PC-9 (cell line): ENCODE measurements at regions not wholly inside any gene's neighbourhood (a gene's known extent, or its start where the extent isn't known, plus 50 kb on each side); places are given as distances from the start of the nearest gene placed in this dataset.

Source experiments
- BruUV-seq: library from RNA; stranded (reverse); fragments of 400-500 nt; replicated peaks from 2 replicates; lab custom pipeline; 2021; lab: Mats Ljungman, UMichigan
- CTCF ChIA-PET: fragments of 300-600 bp; sonication (Branson Sonifier 250); formaldehyde crosslinking; loops from one replicate; lab custom pipeline; 2022; ENCODE audit warnings: antibody characterized with exemption; lab: Charles Lee
- POLR2A ChIA-PET: fragments of 300-600 bp; sonication (Branson Sonifier 250); formaldehyde crosslinking; loops from one replicate; lab custom pipeline; 2022; ENCODE audit warnings: antibody characterized with exemption; ENCODE audit not compliant: unreplicated experiment; lab: Charles Lee
- DNase-seq, 2 experiments: peaks; one replicate each; pipeline versions ENCODE4 v3.0.0 to v3.0.0-alpha.2; 2015 to 2022; ENCODE audit warnings: mixed read lengths in 1 of 2
- H2AFZ ChIP-seq: fragments of 200-600 bp; sonication (generic); 2 replicates; pipeline ENCODE4 v1.8.1; 2017; ENCODE audit warnings: antibody characterized with exemption
- H3F3A ChIP-seq: fragments of 200-600 bp; sonication (generic); 2 replicates; pipeline ENCODE4 v1.8.1; 2017; ENCODE audit warnings: antibody characterized with exemption, mild to moderate bottlenecking, low read depth; ENCODE audit not compliant: insufficient read depth
- H3K27ac ChIP-seq: fragments of 200-600 bp; sonication (generic); 2 replicates; pipeline ENCODE4 v1.6.1; 2016; ENCODE audit warnings: mixed run types
- H3K27me3 ChIP-seq: fragments of 200-600 bp; sonication (generic); 2 replicates; pipeline ENCODE4 v1.6.1; 2016; ENCODE audit warnings: low read depth, mixed run types; ENCODE audit not compliant: insufficient read depth
- H3K36me3 ChIP-seq: fragments of 200-600 bp; sonication (generic); 2 replicates; pipeline ENCODE4 v1.6.1; 2016; ENCODE audit warnings: low read depth, mixed run types
- H3K4me1 ChIP-seq: fragments of 200-600 bp; sonication (generic); replicated peaks from 2 replicates; pipeline ENCODE4 v1.6.1; 2016; ENCODE audit warnings: mixed run types; ENCODE audit not compliant: insufficient read depth
- H3K4me2 ChIP-seq: fragments of 200-600 bp; sonication (generic); 2 replicates; pipeline ENCODE4 v1.6.1; 2017; ENCODE audit warnings: mixed run types
- H3K4me3 ChIP-seq: fragments of 200-600 bp; sonication (generic); 2 replicates; pipeline ENCODE4 v1.6.1; 2016; ENCODE audit warnings: mixed run types
- H3K79me2 ChIP-seq: fragments of 200-600 bp; sonication (generic); 2 replicates; pipeline ENCODE4 v1.6.1; 2017; ENCODE audit warnings: low read depth, mixed run types
- H3K9me2 ChIP-seq: fragments of 200-600 bp; sonication (generic); 2 replicates; pipeline ENCODE4 v1.8.1; 2017; ENCODE audit warnings: mild to moderate bottlenecking; ENCODE audit not compliant: insufficient read depth
- H3K9me3 ChIP-seq: fragments of 200-600 bp; sonication (generic); 2 replicates; pipeline ENCODE4 v1.8.1; 2016; ENCODE audit warnings: low read depth; ENCODE audit not compliant: insufficient read depth
- H4K20me1 ChIP-seq: fragments of 200-600 bp; sonication (generic); 2 replicates; pipeline ENCODE4 v1.8.1; 2017; ENCODE audit not compliant: insufficient read depth
- EZH2 ChIP-seq: fragments of 200-600 bp; sonication (generic); IDR thresholded peaks from 2 replicates; pipeline ENCODE4 v1.8.0; 2017; ENCODE audit warnings: antibody characterized with exemption, low read depth
- intact Hi-C: fragments of 100-400 bp; cut with micrococcal nuclease; formaldehyde crosslinking; loops from one replicate; pipeline ENCODE4 v1.10.0; 2022; ENCODE audit not compliant: unreplicated experiment
- TF ChIP-seq, protein P1 (sequence below): fragments of 200-600 bp; sonication (generic); conservative IDR thresholded peaks from 2 replicates; pipeline ENCODE4 v1.6.1; 2017; ENCODE audit warnings: mixed run types, antibody characterized with exemption, mild to moderate bottlenecking, moderate library complexity

DNA sequence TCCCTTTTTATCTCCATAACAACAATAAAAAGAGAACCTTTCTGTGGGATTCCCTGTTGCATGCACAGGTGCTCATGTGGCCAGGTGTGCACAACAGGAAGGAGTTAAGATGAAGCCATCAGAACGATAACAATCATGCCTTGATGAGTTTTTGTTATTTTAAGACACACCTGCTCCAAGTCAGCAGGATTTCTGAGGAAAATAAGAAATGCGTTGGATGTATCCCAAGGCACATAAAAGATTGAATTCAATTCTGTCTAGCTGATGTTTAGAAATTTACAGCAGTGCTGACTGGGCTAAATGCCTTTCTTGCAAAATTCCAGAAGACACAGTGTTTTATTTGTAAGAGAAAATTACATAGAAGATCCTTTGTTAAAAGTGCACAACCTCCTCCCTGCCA, 1678.2 kb downstream of the ARAP2 start:
- Histone ChIP-seq H3K27me3 (no peaks in the 10 kb centered on the region), H4K20me1 (no peaks in the 10 kb centered on the region), H3K4me2 (no peak overlapping the region), H3K9me2 (no peaks in the 10 kb centered on the region), H3K36me3 (no peaks in the 10 kb centered on the region), H3K4me3 (no peak overlapping the region), H3F3A (no peaks in the 10 kb centered on the region), H3K27ac (no peak overlapping the region), H3K79me2 (no peaks in the 10 kb centered on the region), H3K4me1 (no peaks in the 10 kb centered on the region), H2AFZ (no peak overlapping the region), H3K9me3 (no peaks in the 10 kb centered on the region)
- intact Hi-C loops = no loop called here
- no peak for TF ChIP-seq EZH2
- TF ChIP-seq, protein P1, sequence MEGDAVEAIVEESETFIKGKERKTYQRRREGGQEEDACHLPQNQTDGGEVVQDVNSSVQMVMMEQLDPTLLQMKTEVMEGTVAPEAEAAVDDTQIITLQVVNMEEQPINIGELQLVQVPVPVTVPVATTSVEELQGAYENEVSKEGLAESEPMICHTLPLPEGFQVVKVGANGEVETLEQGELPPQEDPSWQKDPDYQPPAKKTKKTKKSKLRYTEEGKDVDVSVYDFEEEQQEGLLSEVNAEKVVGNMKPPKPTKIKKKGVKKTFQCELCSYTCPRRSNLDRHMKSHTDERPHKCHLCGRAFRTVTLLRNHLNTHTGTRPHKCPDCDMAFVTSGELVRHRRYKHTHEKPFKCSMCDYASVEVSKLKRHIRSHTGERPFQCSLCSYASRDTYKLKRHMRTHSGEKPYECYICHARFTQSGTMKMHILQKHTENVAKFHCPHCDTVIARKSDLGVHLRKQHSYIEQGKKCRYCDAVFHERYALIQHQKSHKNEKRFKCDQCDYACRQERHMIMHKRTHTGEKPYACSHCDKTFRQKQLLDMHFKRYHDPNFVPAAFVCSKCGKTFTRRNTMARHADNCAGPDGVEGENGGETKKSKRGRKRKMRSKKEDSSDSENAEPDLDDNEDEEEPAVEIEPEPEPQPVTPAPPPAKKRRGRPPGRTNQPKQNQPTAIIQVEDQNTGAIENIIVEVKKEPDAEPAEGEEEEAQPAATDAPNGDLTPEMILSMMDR = no peak
- POLR2A ChIA-PET = no interaction called here
- CTCF ChIA-PET = no interaction called here
- BruUV-seq = no TSS peak
- DNase-seq = no peak

DNA sequence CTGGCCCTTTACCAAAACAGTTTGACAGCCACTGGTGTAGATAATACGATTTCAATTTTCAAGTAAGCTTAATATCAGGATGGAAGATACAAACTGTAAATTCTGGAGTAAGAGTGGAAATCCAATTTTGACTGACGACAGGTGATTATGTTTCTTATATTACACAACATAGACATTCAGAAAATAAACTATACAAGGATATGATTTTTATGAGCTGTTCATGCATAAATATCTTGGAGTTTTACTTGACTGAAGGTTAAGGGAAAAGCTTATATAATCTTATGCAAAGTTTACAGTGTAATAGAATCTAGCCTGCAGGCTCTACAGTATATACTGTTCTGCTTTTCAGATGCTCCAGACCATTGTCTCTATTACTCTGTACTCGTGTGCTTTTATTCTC, 1672.3 kb downstream of the ARAP2 start:
- Histone ChIP-seq H3K4me2 (no peak overlapping the region), H2AFZ (no peak overlapping the region), H3K27me3 (no peaks in the 10 kb centered on the region), H3K9me3 (no peaks in the 10 kb centered on the region), H3K9me2 (no peaks in the 10 kb centered on the region), H3K36me3 (no peaks in the 10 kb centered on the region), H3K27ac (no peak overlapping the region), H3K79me2 (no peaks in the 10 kb centered on the region), H3K4me1 (no peaks in the 10 kb centered on the region), H3F3A (no peaks in the 10 kb centered on the region), H3K4me3 (no peak overlapping the region), H4K20me1 (no peaks in the 10 kb centered on the region)
- no peak for DNase-seq
- intact Hi-C loops = no loop called here
- no peak for TF ChIP-seq EZH2
- TF ChIP-seq, protein P1 = no peak
- ChIA-PET CTCF (no interaction called here), POLR2A (no interaction called here)
- no TSS peak for BruUV-seq

DNA sequence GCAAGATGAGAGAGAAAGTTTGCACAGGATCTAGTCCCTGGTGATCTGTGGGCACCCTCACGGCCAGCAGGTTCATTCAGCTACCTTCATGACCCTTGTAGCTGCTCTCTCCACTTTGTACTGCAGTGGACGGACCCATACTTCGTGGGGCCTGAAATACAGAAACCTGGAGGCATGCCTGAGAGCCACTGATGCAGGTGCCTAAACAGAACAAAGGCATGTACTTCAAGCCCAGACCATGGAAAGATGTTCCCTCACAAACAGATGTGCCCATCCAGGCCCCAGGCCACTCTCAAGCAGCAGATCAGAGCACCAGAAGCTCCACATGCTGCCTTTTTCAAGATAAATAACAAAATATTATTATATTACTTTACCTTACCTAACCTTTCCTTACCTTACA, 1629.0 kb downstream of the ARAP2 start:
- Histone ChIP-seq H3K4me3 (no peak overlapping the region), H4K20me1 (no peaks in the 10 kb centered on the region), H3K27me3 (no peaks in the 10 kb centered on the region), H3K79me2 (no peaks in the 10 kb centered on the region), H3K9me3 (no peaks in the 10 kb centered on the region), H3K36me3 (no peaks in the 10 kb centered on the region), H2AFZ (no peak overlapping the region), H3K27ac (no peak overlapping the region), H3F3A (no peaks in the 10 kb centered on the region), H3K4me2 (no peak overlapping the region), H3K4me1 (no peaks in the 10 kb centered on the region), H3K9me2 (0 out of 2 replicates have a peak, but pooled peaks cover 3% of the 10 kb centered on the region)
- CTCF ChIA-PET = no interaction called here
- BruUV-seq = no TSS peak
- DNase-seq = no peak
- TF ChIP-seq, protein P1 = no peak
- TF ChIP-seq EZH2 = no peak
- POLR2A ChIA-PET = no interaction called here
- intact Hi-C loops = no loop called here
